GF-D8 (cell line): ENCODE measurements at regions not wholly inside any gene's neighbourhood (a gene's known extent, or its start where the extent isn't known, plus 50 kb on each side); places are given as distances from the start of the nearest gene placed in this dataset.
"Not testable (repeated sequence)": the region's sequence is repeated elsewhere in the genome, so short reads cannot be mapped to it uniquely, and the experiment has no call there.

ENCODE experiments used
- DNase-seq: peaks from one replicate; lab custom pipeline; 2025; lab: John Stamatoyannopoulos, UW

- no peak for DNase-seq
Measured at GRCh38 chr9:78438211-78438610, 141.3 kb downstream of the PSAT1 start.

DNA sequence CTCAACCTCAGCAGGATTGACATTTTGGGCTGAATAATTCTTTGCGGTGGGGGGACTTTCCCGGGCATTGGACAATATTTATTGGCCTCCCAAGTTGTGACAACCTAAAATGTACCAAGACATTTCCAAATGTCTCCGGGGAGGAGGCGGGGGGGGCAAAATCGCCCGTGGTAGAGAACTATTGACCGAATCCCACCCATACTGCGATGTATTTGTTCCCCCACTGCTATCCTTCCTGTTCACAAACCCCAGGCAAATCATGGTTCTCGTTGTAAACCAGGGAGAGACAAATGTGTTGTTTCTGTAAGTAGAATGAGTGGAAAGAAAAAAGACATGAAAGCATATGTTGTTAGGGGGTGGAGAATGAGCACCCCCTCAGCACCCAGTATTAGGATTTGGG, 141.9 kb downstream of the PSAT1 start:
- no peak for DNase-seq

GRCh38 chr9:78439190-78439865, 142.4 kb downstream of the PSAT1 start:
- DNase-seq: no peak

- DNase-seq: no peak
Measured at GRCh38 chr9:78439866-78440830, 143.2 kb downstream of the PSAT1 start.

- no peak for DNase-seq
Measured at GRCh38 chr9:78441396-78441795, 144.5 kb downstream of the PSAT1 start.

- DNase-seq: no peak
Measured at GRCh38 chr9:78441822-78442431, 145.0 kb downstream of the PSAT1 start.

DNA sequence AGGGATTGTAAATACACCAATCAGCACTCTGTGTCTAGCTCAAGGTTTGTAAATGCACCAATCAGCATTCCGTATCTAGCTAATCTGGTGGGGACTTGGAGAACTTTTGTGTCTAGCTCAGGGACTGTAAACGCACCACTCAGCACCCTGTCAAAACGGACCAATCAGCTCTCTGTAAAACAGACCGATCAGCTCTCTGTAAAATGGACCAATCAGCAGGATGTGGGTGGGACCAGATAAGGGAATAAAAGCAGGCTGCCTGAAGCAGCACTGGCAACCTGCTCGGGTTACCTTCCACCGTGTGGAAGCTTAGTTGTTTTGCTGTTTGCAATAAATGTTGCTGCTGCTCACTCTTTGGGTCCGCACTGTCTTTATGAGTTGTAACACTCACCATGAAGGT, 145.7 kb downstream of the PSAT1 start:
- DNase-seq: not testable (repeated sequence)

GRCh38 chr9:78443946-78444345, 147.0 kb downstream of the PSAT1 start:
- no peak for DNase-seq

- DNase-seq: no peak
Measured at GRCh38 chr9:78448960-78449673, 152.2 kb downstream of the PSAT1 start.

DNA sequence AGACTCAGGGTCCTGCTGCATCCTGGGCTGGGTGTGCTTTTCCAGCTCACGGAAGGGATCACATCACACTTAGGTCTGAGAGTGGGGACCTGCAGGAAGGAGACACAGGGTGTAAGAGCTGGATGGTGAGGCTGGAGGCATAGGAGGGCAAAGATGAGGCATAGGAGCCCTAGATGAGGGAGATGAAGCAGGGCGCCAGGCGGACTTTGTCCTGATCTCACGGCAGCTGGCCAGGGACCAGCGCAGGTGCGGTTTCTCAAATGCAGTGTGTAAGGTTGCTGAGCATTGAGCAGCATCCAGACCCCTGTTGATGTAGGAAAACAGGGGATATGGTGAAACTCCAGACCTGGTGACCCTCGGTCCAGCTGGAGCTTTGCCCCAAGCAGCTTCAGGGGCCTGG, 156.5 kb downstream of the PSAT1 start:
- no peak for DNase-seq

GRCh38 chr9:78462611-78463010, 165.7 kb downstream of the PSAT1 start:
- DNase-seq: no peak

DNA sequence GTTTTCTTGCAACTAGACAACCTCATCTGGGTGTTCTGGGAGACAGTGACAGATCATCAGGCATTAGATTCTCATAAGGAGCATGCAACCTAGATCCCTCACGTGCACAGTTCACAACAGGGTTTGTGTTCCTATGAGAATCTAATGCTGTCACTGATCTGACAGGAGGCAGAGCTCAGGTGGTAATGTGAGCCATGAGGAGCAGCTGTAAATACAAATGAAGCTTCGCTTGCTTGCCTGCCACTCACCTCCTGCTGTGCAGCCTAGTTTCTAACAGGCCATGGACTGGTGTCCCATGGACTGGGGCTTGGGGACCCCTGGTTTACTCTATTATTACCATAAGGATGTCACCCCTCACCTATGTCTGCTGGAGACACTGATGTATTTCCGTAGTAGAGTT, 166.8 kb downstream of the PSAT1 start:
- DNase-seq: no peak

DNA sequence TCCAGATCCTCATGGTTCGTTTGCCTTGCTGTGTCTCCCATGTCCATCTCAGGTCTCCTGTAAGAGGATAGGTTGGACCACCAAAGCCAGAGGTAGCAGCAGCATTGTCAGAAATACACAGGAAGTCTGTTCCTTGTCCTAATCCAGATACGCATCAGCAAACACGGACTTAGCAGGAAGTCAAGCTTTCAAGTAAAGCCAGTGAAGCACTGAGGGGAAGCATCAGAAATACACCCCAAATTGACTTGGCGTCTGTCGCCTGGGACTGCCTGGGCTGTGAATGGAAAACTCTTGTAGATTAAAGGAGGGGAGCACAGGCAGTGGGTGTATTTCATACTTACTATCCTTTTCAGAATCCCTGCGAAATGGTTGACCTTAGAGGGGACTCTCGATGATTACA, 171.3 kb downstream of the PSAT1 start:
- no peak for DNase-seq

- DNase-seq: no peak
Measured at GRCh38 chr9:78468974-78469576, 172.2 kb downstream of the PSAT1 start.

- DNase-seq: no peak
Measured at GRCh38 chr9:78470216-78470615, 173.3 kb downstream of the PSAT1 start.

DNA sequence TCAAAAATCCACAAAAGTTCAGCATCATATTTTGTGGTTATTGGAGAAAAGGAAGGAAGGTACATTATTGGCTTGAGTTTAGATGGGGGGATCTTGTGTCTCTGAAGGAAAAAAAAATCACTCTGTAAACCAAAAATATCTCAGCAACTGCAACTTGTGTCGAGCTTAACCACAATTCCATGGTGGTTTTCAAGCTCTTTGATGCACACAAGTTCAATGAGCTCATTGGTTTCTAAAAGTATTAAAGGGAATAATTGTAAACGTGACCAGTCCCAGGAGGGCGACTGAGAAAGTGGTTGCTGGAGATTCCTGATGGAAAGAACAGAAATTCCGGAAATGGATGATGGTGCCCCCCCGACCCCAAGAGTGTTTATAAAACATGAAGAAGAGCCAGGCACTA, 173.8 kb downstream of the PSAT1 start:
- DNase-seq: no peak

- no peak for DNase-seq
Measured at GRCh38 chr9:78472111-78472510, 175.2 kb downstream of the PSAT1 start.

DNA sequence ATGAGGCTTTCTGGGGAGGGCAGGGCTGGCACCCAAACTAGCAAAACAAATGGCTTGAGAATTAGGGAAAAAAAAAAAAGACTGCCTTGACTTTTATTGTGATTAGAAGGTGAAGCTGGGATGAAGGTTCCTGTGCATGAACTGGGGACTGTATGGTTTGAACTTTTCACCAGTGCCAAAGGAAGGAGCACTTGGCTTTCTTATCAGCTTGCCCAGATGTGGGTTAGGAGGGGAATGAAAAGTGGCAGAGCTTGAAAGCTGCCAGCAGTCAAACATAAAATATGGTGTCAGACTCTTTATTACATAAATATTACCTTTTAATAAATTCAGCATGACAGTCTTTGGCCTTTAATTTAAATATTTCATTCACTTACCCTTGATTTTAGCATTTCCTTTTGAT, 182.5 kb downstream of the PSAT1 start:
- DNase-seq: no peak

- DNase-seq: no peak
Measured at GRCh38 chr9:78486661-78487060, 189.7 kb downstream of the PSAT1 start.

DNA sequence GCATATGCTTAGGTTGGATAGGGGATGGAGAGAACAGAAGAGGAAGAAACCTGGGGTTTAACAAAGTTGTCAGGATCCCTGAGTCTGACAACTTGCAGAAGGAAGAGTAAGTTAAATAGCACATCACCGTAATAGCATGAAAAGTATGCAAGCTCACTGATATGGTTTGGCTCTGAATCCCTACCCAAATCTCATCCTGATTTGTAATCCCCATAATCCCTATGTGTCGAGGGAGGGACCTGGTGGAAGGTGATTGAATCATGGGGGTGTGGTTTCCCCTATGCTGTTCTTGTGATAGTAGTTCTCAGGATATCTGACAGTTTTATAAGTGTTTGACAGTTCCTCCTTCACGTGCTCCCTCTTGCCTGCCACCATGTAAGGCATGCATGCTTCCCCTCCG, 193.3 kb downstream of the PSAT1 start:
- DNase-seq: no peak

DNA sequence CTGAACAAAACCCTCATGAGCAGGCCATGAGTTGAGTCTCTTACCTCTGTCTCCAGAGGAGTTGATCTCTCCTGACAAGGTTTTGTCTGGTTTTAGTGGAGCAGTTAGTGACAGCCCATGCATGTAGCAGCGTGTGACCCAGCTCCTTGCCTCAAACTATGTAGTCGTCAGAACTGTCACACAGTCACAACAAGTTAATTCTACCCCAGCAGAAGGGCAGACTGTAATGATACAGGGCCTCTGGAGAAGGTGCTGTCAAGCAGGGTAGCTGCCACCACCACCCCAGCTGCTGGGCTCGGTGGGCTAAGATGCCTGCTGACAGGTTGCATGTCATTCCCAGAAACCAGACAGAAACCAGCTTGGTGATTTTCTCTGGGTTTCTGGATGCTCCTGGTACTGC, 194.5 kb downstream of the PSAT1 start:
- DNase-seq: no peak
